Keratinocyte (primary cell): ENCODE measurements at regions not wholly inside any gene's neighbourhood (a gene's known extent, or its start where the extent isn't known, plus 50 kb on each side); places are given as distances from the start of the nearest gene placed in this dataset.

Experiments used
- DNase-seq: peaks from one replicate; pipeline ENCODE4 v3.0.0-alpha.2; 2011; ENCODE audit warnings: low read depth, missing footprints, low spot score
- FAIRE-seq: peaks from 2 replicates; lab custom pipeline; 2011; peaks lifted over from hg19 to GRCh38; lab: Jason Lieb, UNC
- H2AFZ ChIP-seq: 2 replicates; pipeline ENCODE4 v1.6.0; 2012; ENCODE audit warnings: low read length, control low read depth, inconsistent platforms; ENCODE audit not compliant: control insufficient read depth
- H3K27ac ChIP-seq: 2 replicates; pipeline ENCODE4 v1.5.1; 2011; ENCODE audit warnings: low read length; ENCODE audit not compliant: control insufficient read depth, insufficient read depth
- H3K27me3 ChIP-seq: 3 replicates; pipeline ENCODE4 v1.6.0; 2011; ENCODE audit warnings: low read length; ENCODE audit not compliant: control insufficient read depth, insufficient read depth; ENCODE audit errors: extremely low read depth
- H3K36me3 ChIP-seq, 2 experiments: 2 replicates in 1 of 2; 3 replicates in 1 of 2; pipeline ENCODE4 v1.5.1; 2011; ENCODE audit warnings: low read length in 2 of 2, mild to moderate bottlenecking in 1 of 2; ENCODE audit not compliant: control insufficient read depth in 2 of 2, insufficient read depth in 2 of 2; ENCODE audit errors: extremely low read depth in 1 of 2
- H3K4me1 ChIP-seq: 3 replicates; pipeline ENCODE4 v1.5.1; 2011; ENCODE audit warnings: low read length; ENCODE audit not compliant: control insufficient read depth, insufficient read depth; ENCODE audit errors: extremely low read depth
- H3K4me2 ChIP-seq: 3 replicates; pipeline ENCODE4 v1.6.0; 2011; ENCODE audit warnings: low read depth, low read length; ENCODE audit not compliant: control insufficient read depth, insufficient read depth; ENCODE audit errors: extremely low read depth
- H3K4me3 ChIP-seq, 3 experiments: fragments of 200-600 bp in 1 of 3; sonication (generic) in 1 of 3; 2 replicates in 2 of 3; 3 replicates in 1 of 3; pipeline ENCODE4 v1.5.1; 2011 to 2016; ENCODE audit warnings: low read length in 3 of 3, mild to moderate bottlenecking in 3 of 3, control low read depth in 2 of 3, inconsistent platforms in 1 of 3, low read depth in 1 of 3, mixed read lengths in 1 of 3, mixed run types in 1 of 3, moderate library complexity in 1 of 3; ENCODE audit not compliant: control insufficient read depth in 2 of 3, insufficient read depth in 2 of 3; ENCODE audit errors: extremely low read depth in 1 of 3
- H3K79me2 ChIP-seq: 2 replicates; pipeline ENCODE4 v1.6.0; 2012; ENCODE audit warnings: low read length; ENCODE audit not compliant: control insufficient read depth, insufficient read depth
- H3K9ac ChIP-seq: 3 replicates; pipeline ENCODE4 v1.6.0; 2011; ENCODE audit warnings: low read length; ENCODE audit not compliant: control insufficient read depth, insufficient read depth; ENCODE audit errors: extremely low read depth
- H3K9me1 ChIP-seq: 3 replicates; pipeline ENCODE4 v1.6.0; 2011; ENCODE audit warnings: low read length; ENCODE audit not compliant: control insufficient read depth, insufficient read depth; ENCODE audit errors: extremely low read depth
- H3K9me3 ChIP-seq: 2 replicates; pipeline ENCODE4 v1.5.1; 2012; ENCODE audit warnings: low read depth, low read length; ENCODE audit not compliant: control insufficient read depth
- H4K20me1 ChIP-seq: 3 replicates; pipeline ENCODE4 v1.6.0; 2011; ENCODE audit warnings: low read length; ENCODE audit not compliant: control insufficient read depth, insufficient read depth; ENCODE audit errors: extremely low read depth
- EZH2 ChIP-seq: IDR thresholded peaks from one replicate; pipeline ENCODE4 v1.6.1; 2012; ENCODE audit warnings: inconsistent platforms, mild to moderate bottlenecking, low read length, moderate library complexity
- dilution Hi-C: fragments of 300-500 bp; cut with MboI; formaldehyde crosslinking; loops from one replicate; pipeline ENCODE4 v1.7.0; 2020; ENCODE audit warnings: low sequenced_read_pairs; ENCODE audit not compliant: extremely low pct_ligation_motif_present
- TF ChIP-seq, protein P1 (sequence below), 3 experiments: IDR thresholded peaks in 1 of 3; conservative IDR thresholded peaks in 1 of 3; optimal IDR thresholded peaks in 1 of 3; 2 replicates in 2 of 3; 3 replicates in 1 of 3; pipeline versions ENCODE3 to v1.5.1; 2011; ENCODE audit warnings: low read length in 3 of 3, mild to moderate bottlenecking in 3 of 3, moderate library complexity in 2 of 3, control low read depth in 1 of 3, inconsistent platforms in 1 of 3; ENCODE audit not compliant: insufficient read depth in 2 of 3; ENCODE audit errors: extremely low read depth in 1 of 3

DNA sequence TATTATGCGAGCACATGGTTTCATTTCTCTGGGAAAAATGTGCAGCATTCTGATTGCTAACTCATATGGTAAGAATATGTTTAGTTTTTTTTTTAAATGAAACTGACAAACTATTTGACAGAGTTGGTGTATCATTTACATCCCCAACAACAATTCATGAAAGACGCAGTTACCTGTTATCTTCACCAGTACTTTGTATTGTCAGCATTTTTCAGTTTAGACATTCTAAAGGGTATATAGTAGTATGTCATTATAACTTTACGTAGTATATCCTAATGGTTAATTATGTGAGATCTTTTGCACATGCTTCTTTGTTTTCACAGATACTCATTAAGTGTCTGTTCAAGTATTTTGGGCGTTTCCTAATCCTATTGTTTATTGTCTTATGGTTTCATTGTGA lies 891.1 kb upstream of the AGA start:
- FAIRE-seq = no peak

DNA sequence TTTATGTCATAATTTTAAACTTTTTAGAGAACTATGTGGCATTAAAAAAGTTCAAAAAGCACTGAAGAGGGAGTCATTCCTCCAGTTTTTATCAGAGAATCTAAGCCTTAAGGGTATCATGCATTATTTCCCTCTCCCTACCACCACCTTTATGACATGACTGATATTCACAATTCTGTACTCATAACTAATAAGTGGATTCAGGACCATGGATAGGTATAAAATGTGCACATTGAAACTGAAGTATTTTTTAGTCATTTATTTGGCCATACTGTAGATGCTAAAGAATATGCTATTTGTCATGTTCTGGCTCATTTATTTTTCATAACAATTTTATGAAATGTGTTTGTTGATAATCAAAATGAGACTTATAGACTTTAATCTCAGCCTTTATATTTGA lies 897.5 kb upstream of the AGA start:
- FAIRE-seq (no peak), DNase-seq (no peak)
- Histone ChIP-seq H3K4me1 (no peaks in the 10 kb centered on the region), H3K4me3 (no peak overlapping the region), H2AFZ (no peak overlapping the region), H3K27ac (no peak overlapping the region), H4K20me1 (no peaks in the 10 kb centered on the region), H3K79me2 (no peaks in the 10 kb centered on the region), H3K4me2 (no peak overlapping the region), H3K9ac (no peak overlapping the region), H3K9me3 (no peaks in the 10 kb centered on the region), H3K27me3 (no peaks in the 10 kb centered on the region), H3K9me1 (no peaks in the 10 kb centered on the region), H3K36me3 (no peaks in the 10 kb centered on the region)
- TF ChIP-seq, protein P1, sequence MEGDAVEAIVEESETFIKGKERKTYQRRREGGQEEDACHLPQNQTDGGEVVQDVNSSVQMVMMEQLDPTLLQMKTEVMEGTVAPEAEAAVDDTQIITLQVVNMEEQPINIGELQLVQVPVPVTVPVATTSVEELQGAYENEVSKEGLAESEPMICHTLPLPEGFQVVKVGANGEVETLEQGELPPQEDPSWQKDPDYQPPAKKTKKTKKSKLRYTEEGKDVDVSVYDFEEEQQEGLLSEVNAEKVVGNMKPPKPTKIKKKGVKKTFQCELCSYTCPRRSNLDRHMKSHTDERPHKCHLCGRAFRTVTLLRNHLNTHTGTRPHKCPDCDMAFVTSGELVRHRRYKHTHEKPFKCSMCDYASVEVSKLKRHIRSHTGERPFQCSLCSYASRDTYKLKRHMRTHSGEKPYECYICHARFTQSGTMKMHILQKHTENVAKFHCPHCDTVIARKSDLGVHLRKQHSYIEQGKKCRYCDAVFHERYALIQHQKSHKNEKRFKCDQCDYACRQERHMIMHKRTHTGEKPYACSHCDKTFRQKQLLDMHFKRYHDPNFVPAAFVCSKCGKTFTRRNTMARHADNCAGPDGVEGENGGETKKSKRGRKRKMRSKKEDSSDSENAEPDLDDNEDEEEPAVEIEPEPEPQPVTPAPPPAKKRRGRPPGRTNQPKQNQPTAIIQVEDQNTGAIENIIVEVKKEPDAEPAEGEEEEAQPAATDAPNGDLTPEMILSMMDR (optimal IDR thresholded peaks at IDR 0.05 in 1 of 3, IDR thresholded peaks at IDR 0.05 in 1 of 3, conservative IDR thresholded peaks at IDR 0.05 in 1 of 3; ENCODE audit: extremely low read depth in 1 of 3, insufficient read depth in 2 of 3, low read length in 3 of 3) = no peak
- TF ChIP-seq EZH2 = no peak
- dilution Hi-C loops = no loop called here

More for the DNA sequence above, 891.1 kb upstream of the AGA start:
- DNase-seq = no peak
- Histone ChIP-seq H3K9me1 (no peaks in the 10 kb centered on the region), H3K27ac (no peak overlapping the region), H2AFZ (no peak overlapping the region), H3K79me2 (no peaks in the 10 kb centered on the region), H3K9me3 (no peaks in the 10 kb centered on the region), H3K4me2 (no peak overlapping the region), H3K36me3 (no peaks in the 10 kb centered on the region), H3K27me3 (no peaks in the 10 kb centered on the region), H3K4me3 (no peak overlapping the region), H3K9ac (no peak overlapping the region), H4K20me1 (no peaks in the 10 kb centered on the region), H3K4me1 (no peaks in the 10 kb centered on the region)
- TF ChIP-seq EZH2 = no peak
- TF ChIP-seq, protein P1 (optimal IDR thresholded peaks at IDR 0.05 in 1 of 3, IDR thresholded peaks at IDR 0.05 in 1 of 3, conservative IDR thresholded peaks at IDR 0.05 in 1 of 3; ENCODE audit: extremely low read depth in 1 of 3, insufficient read depth in 2 of 3, low read length in 3 of 3) = no peak
- dilution Hi-C loops = no loop called here
